Astrocyte (in vitro differentiated cells and primary cell): ENCODE measurements at regions not wholly inside any gene's neighbourhood (a gene's known extent, or its start where the extent isn't known, plus 50 kb on each side); places are given as distances from the start of the nearest gene placed in this dataset.

ENCODE experiments used
- CTCF ChIP-seq: IDR thresholded peaks from 2 replicates; pipeline ENCODE4 v1.5.1; 2011; ENCODE audit warnings: low read depth, mild to moderate bottlenecking, inconsistent platforms, low read length, moderate library complexity; ENCODE audit not compliant: insufficient read depth
- EZH2 ChIP-seq: IDR thresholded peaks from 2 replicates; pipeline ENCODE4 v1.6.1; 2012; ENCODE audit warnings: mild to moderate bottlenecking, low read length, inconsistent platforms; ENCODE audit not compliant: insufficient read depth

- TF ChIP-seq CTCF (no peak), EZH2 (no peak)
These were observed 281.8 kb upstream of the PLD5 start for GRCh38 chr1:242806324-242806723.
